KMS-11 (cell line): ENCODE measurements at regions not wholly inside any gene's neighbourhood (a gene's known extent, or its start where the extent isn't known, plus 50 kb on each side); places are given as distances from the start of the nearest gene placed in this dataset.

Experiments used
- H2AFZ ChIP-seq: fragments of 200-600 bp; sonication (generic); 2 replicates; pipeline ENCODE4 v1.6.1; 2016; ENCODE audit warnings: antibody characterized with exemption, mixed run types, low read depth
- H3K27ac ChIP-seq: fragments of 200-600 bp; sonication (generic); 2 replicates; pipeline ENCODE4 v1.6.1; 2016; ENCODE audit warnings: mild to moderate bottlenecking, mixed run types
- H3K27me3 ChIP-seq: fragments of 200-600 bp; sonication (generic); 2 replicates; pipeline ENCODE4 v1.6.1; 2017; ENCODE audit warnings: mild to moderate bottlenecking, low read depth, mixed run types, moderate library complexity; ENCODE audit not compliant: insufficient read depth
- H3K36me3 ChIP-seq: fragments of 200-600 bp; sonication (generic); 2 replicates; pipeline ENCODE4 v1.6.1; 2017; ENCODE audit warnings: mild to moderate bottlenecking, mixed run types; ENCODE audit not compliant: insufficient read depth
- H3K4me1 ChIP-seq: fragments of 200-600 bp; sonication (generic); 2 replicates; pipeline ENCODE4 v1.6.1; 2016; ENCODE audit warnings: mild to moderate bottlenecking, low read depth, mixed run types; ENCODE audit not compliant: poor library complexity, severe bottlenecking
- H3K4me2 ChIP-seq: fragments of 200-600 bp; sonication (generic); 2 replicates; pipeline ENCODE4 v1.7.0; 2016; ENCODE audit warnings: mild to moderate bottlenecking, mixed run types
- H3K4me3 ChIP-seq: fragments of 200-600 bp; sonication (generic); IDR thresholded peaks from 2 replicates; pipeline ENCODE4 v1.6.1; 2017; ENCODE audit warnings: low read depth, low read length, mixed read lengths; ENCODE audit not compliant: insufficient read depth
- H3K79me2 ChIP-seq: fragments of 200-600 bp; sonication (generic); 2 replicates; pipeline ENCODE4 v1.6.1; 2016; ENCODE audit warnings: low read depth, mixed run types; ENCODE audit not compliant: insufficient read depth
- H3K9ac ChIP-seq: fragments of 200-600 bp; sonication (generic); 2 replicates; pipeline ENCODE4 v1.6.1; 2016; ENCODE audit warnings: mild to moderate bottlenecking, mixed run types
- H4K20me1 ChIP-seq: fragments of 200-600 bp; sonication (generic); 2 replicates; pipeline ENCODE4 v1.6.1; 2016; ENCODE audit warnings: mild to moderate bottlenecking, mixed run types; ENCODE audit not compliant: insufficient read depth
- TF ChIP-seq, protein P1 (sequence below): fragments of 200-600 bp; sonication (generic); conservative IDR thresholded peaks from 2 replicates; pipeline ENCODE4 v1.6.1; 2017; ENCODE audit warnings: low read depth, mild to moderate bottlenecking, antibody characterized with exemption, low read length, moderate library complexity, mixed read lengths

DNA sequence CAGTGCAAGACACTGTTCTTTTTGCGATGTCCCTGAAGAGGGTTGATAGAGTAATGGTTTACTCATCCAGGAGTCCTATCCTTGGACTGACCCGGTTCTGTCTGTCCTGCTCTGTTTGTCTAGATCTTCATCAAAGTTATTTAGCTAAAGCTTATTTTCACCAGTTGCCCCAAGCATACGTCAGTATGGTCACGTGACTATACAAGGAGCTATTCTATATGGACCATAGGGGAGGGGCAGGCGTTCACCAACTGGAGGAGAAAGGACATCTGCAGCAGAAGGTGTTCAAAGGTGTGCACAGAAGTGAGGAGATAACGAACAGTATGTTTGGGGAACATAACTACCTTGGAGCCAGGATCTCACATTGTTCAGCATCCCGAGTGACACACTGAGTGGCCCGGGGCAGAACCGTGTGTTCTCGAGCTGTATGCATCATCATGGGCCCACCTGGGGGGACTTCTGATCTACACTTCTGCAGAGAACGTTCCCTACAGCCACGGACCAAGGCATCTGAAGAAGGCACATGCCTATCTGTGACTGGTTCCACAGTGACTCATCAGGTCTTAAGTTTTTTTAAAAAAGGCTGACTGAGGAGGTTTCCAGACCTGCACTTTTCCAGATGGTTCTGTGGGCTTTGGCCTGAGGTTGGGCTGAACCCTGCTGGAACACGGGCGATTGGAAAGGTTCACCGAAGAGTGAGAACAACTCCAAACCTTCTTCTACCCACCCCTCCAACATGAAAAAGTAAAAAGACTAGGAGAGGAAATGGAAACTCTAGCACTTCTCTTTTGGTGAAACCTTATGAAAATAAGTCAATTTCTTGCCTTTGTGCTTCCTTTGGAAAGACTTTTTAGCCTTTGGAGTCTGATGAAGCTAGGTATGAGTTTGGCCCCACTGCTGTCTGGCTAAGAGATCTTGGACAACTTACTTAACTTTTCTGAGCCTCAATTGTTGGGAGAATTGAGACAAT is 68.6 kb upstream of the YWHAQ start:
- no peak overlapping the region for H3K9ac ChIP-seq
- peaks cover 9% of the 10 kb centered on the region for H3K4me1 ChIP-seq
- no peaks in the 10 kb centered on the region for H3K79me2 ChIP-seq
- no peaks in the 10 kb centered on the region for H3K27me3 ChIP-seq
- TF ChIP-seq, protein P1, sequence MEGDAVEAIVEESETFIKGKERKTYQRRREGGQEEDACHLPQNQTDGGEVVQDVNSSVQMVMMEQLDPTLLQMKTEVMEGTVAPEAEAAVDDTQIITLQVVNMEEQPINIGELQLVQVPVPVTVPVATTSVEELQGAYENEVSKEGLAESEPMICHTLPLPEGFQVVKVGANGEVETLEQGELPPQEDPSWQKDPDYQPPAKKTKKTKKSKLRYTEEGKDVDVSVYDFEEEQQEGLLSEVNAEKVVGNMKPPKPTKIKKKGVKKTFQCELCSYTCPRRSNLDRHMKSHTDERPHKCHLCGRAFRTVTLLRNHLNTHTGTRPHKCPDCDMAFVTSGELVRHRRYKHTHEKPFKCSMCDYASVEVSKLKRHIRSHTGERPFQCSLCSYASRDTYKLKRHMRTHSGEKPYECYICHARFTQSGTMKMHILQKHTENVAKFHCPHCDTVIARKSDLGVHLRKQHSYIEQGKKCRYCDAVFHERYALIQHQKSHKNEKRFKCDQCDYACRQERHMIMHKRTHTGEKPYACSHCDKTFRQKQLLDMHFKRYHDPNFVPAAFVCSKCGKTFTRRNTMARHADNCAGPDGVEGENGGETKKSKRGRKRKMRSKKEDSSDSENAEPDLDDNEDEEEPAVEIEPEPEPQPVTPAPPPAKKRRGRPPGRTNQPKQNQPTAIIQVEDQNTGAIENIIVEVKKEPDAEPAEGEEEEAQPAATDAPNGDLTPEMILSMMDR: no peak
- no peak overlapping the region for H3K27ac ChIP-seq
- no peaks in the 10 kb centered on the region for H4K20me1 ChIP-seq
- no peak overlapping the region for H3K4me2 ChIP-seq
- no peak overlapping the region for H3K4me3 ChIP-seq
- H3K36me3 ChIP-seq: no peaks in the 10 kb centered on the region
- H2AFZ ChIP-seq: no peak overlapping the region

DNA sequence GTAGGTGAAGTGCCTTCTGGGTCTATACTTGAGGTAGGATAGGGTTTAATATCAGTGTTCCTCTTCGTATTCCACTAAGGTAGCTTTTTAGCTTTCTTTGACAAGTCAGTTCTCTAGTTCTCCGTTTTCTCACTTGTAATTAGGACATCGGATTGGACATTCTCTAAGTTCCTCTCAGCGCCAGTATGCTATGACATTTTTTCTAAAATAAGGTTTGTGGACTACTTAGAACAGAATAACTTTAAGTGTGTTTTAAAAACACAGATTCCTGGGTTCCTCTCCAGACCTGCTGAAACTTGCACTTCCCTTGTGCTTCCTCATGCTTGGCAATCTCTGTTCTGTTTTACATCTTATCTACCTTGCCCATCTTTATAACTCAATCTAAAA is 69.3 kb upstream of the YWHAQ start:
- Histone ChIP-seq H3K9ac (no peak overlapping the region), H3K79me2 (no peaks in the 10 kb centered on the region), H4K20me1 (no peaks in the 10 kb centered on the region), H2AFZ (no peak overlapping the region), H3K4me1 (peaks cover 9% of the 10 kb centered on the region), H3K36me3 (no peaks in the 10 kb centered on the region), H3K4me3 (no peak overlapping the region), H3K4me2 (no peak overlapping the region), H3K27ac (no peak overlapping the region), H3K27me3 (no peaks in the 10 kb centered on the region)
- TF ChIP-seq, protein P1: no peak

DNA sequence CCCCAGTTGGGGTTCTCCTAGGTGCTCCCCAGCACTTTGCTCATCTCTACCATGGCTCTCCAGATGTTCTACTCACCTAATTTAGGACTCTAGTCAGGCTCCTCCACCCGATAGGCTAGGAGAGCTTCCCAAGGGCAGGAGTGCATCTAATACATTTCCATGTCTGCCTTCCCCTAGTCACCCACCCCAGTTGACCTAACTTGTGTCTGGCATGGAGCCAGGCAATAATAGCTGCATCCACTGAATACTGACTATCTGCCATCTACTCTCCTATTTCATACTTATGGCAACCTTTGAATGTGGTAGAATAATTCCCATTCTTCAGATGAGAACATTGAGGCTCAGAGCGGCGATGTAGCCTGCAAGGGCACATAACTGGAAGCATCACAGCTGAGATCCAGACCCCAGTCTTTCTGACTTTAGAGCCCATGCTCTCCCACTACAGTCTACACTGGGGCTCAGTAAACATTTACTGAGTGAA is 71.8 kb upstream of the YWHAQ start:
- H3K4me3 ChIP-seq: no peak overlapping the region
- H3K79me2 ChIP-seq: no peaks in the 10 kb centered on the region
- H2AFZ ChIP-seq: no peak overlapping the region
- H3K9ac ChIP-seq: no peak overlapping the region
- no peaks in the 10 kb centered on the region for H4K20me1 ChIP-seq
- TF ChIP-seq, protein P1: no peak
- no peak overlapping the region for H3K4me2 ChIP-seq
- no peak overlapping the region for H3K27ac ChIP-seq
- H3K4me1 ChIP-seq: peaks cover 8% of the 10 kb centered on the region
- no peaks in the 10 kb centered on the region for H3K27me3 ChIP-seq
- no peaks in the 10 kb centered on the region for H3K36me3 ChIP-seq

DNA sequence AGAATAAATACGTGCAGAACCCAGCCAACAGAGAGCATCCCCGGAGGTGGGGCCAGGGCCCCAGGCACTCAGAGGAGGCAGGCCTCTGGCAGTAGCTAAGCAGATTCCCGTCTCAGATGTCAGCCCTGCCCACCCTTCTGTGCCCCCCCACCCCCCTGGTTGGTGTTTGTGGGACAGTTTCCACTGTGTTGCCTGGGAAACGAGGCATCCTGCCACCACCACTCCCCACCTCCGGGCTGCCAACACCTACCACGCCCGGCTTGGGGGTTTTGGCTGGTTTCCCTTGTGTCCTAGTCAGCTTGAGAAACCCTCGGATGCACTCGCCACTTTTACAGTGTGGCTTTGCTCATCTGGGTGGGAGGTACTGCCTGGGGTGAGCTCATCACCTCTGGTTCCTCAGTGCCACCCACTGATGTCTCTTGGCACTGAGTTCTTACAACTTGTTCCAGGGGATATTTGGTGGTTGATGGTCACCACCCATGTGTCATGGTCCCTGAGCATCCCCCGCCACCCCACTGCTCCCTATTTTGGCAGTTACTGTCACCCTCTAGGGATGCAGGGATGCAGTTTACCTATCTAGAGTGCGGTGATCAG is 72.4 kb upstream of the YWHAQ start:
- Histone ChIP-seq H3K27me3 (no peaks in the 10 kb centered on the region), H2AFZ (no peak overlapping the region), H3K27ac (no peak overlapping the region), H3K4me2 (no peak overlapping the region), H3K9ac (no peak overlapping the region), H3K4me3 (no peak overlapping the region), H4K20me1 (no peaks in the 10 kb centered on the region), H3K4me1 (peaks cover 3% of the 10 kb centered on the region), H3K36me3 (no peaks in the 10 kb centered on the region), H3K79me2 (no peaks in the 10 kb centered on the region)
- TF ChIP-seq, protein P1: no peak
